GM23248 (cell line): ENCODE measurements at regions not wholly inside any gene's neighbourhood (a gene's known extent, or its start where the extent isn't known, plus 50 kb on each side); places are given as distances from the start of the nearest gene placed in this dataset.

Experiments
- EZH2 ChIP-seq: fragments of 200-600 bp; sonication (generic); IDR thresholded peaks from 2 replicates; pipeline ENCODE4 v1.6.1; 2018; ENCODE audit warnings: antibody characterized with exemption, mild to moderate bottlenecking; ENCODE audit not compliant: insufficient read depth, poor library complexity, severe bottlenecking
- EZH2phosphoT487 ChIP-seq: fragments of 200-600 bp; sonication (generic); IDR thresholded peaks from 2 replicates; pipeline ENCODE4 v1.6.1; 2018; ENCODE audit warnings: antibody characterized with exemption, moderate library complexity, mild to moderate bottlenecking, low read depth; ENCODE audit not compliant: insufficient read depth

GRCh38 chr6:157764178-157765068 is 58.6 kb upstream of the SNX9 start:
- TF ChIP-seq EZH2phosphoT487, result no peak
- TF ChIP-seq EZH2, result no peak
